Superior temporal gyrus (tissue), 1 donor: ENCODE measurements at regions not wholly inside any gene's neighbourhood (a gene's known extent, or its start where the extent isn't known, plus 50 kb on each side); places are given as distances from the start of the nearest gene placed in this dataset.
A peak's percentile ranks its signal among the peaks of the same experiment; 100 is the strongest.

Experiments
- DNase-seq: peaks from one replicate; pipeline ENCODE4 v3.0.0-alpha.2; 2016; ENCODE audit errors: extremely low spot score

DNA sequence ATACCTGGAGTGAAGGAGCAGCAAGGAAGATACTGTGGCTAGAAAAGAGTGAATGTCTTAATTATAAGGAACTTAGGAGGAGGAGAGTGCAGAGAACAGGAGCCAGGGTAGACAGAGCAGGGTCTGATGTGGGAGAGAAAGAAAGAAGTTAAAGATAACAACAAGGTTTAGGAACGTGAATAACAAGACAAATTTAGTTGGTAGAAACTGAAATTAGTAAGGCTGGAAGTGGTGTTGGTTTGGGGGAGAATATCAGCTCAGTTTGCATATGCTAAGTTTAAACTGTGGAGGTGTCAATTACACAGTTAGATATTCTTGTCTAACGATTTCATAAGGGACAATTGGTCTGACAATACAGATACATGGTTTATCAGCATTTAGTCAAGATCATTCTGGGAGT is 1123.7 kb upstream of the PABPC4L start:
- no peak for DNase-seq

DNA sequence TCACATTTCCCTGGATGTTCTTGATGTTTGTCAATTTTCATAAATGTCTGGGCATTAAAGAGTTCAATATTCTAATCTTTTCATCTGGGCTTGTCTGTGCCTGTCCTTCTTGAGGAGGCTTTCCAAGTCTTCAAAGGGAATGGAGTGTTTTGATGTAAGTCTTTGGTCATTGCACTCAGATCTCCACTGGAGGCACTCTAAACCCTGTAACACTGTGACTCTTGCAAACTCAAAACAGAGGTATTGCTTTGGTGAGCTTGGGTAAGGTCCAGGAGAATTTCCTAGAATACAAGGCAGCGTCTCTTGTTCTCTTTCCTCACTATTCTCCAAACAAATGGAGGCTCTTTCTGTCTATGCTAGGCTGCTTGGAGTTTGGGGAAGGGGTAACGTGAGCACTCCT is 1118.1 kb upstream of the PABPC4L start:
- no peak for DNase-seq

DNA sequence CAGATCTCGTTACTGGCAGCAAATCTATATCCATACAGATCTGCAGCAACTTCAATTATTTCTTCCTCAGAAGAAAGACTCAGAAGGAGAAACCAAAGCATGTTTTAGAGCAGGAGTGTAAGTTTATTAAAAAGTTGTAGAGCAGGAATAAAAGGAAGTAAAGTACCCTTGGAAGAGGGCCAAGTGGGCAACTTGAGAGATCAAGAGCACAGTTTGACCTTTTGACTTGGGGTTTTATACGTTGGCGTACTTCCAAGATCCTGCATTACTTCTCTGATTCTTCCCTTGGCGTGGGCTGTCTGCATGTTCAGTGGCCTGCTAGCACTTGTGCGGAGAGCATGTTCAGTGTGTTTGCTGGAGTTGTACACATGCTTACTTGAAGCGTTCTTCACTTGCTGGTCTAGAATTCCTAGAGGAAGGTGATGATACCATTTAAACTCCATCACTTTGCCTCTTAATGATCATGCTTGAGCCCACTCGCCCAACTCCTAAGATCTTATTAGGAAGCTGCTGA is 1114.7 kb upstream of the PABPC4L start:
- no peak for DNase-seq

DNA sequence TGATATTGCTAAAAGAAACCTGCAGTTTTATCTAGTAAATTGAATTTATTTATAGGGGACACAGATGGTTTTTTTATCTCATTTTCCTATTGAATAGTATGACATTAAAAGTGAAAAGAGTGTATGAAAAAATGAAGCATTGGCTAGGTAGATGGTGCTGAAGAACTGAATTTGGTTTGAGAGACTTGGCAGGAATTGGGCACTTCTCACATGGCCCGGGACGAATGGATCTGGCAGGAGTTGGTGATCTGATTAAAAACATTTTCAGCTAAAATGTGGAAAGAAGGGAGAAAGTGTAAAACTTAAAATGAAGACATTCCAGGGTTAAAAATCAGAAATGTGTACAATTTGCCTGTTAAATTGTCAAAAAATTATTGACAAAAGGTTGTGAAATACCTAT is 1088.5 kb upstream of the PABPC4L start:
- no peak for DNase-seq

DNA sequence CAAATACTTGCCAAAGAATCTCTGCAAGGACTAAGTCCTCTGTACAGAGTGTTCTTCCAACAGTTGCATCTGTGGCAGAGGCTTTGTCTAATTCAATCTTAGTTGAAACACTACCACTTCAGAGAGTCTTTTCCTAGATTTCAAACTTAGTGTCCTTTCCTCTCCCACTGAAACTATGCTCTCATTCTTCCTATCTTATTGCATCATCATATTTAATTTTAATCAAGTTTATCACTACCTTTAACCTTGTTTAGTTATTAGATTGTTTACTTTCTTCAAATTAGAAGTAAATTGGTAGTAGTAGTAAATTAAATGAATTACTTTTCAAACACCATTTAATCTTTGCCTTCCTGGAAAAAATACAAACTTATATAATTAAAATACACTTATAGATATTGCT is 1082.3 kb upstream of the PABPC4L start:
- DNase-seq: no peak

DNA sequence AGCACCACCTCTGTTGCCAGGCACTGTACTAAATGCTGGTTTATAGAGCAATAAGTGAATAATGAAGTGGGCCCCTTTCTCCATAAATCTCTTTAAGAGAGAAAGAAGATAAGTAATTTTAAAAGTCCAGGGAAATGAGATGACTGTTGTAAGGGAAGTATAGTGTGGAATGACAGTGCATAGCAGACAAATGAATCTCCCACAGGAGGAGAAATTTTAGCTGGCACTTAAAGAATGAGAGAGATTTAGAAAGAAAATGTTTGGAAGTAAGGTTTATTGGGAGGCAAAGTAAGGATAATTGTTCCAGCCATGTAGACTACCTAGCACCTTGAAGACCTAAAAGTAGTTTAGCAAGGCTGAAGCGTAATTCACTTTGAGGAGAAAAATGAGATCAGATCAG is 1081.1 kb upstream of the PABPC4L start:
- no peak for DNase-seq

DNA sequence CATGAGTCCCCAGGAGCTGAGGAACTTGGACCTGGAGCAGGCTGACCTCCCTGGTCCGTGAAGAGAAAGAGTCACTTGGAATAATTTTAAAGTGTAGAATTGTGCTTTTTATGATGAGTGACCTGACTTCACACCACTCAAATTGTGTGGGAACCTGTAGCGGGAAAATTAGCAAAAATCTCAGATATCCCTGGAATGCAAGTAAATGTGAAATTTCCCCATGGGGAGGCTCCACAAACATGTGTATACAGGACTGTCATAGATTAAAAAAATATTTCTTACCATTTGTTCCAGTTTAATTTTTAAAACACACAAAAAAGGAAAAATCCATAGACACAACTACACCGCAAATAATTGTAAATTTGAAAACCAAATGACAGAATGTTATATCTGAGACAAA is 1079.6 kb upstream of the PABPC4L start:
- DNase-seq: no peak

DNA sequence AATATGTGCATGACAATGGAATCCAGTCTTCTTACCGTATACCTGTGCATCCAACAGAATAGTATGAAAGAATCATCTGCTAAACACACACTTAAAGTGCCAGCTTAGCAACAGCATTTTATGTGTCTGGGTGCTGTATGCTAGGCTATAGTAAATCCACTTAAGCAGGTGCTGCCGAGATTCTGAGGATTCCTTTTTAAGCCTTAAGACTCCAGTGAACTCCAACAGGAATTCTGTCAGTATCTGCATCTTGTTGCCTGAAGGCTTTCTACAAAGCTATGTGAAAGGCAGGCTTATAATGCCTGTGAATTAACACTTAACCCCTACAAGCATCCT is 1076.4 kb upstream of the PABPC4L start:
- DNase-seq: no peak

DNA sequence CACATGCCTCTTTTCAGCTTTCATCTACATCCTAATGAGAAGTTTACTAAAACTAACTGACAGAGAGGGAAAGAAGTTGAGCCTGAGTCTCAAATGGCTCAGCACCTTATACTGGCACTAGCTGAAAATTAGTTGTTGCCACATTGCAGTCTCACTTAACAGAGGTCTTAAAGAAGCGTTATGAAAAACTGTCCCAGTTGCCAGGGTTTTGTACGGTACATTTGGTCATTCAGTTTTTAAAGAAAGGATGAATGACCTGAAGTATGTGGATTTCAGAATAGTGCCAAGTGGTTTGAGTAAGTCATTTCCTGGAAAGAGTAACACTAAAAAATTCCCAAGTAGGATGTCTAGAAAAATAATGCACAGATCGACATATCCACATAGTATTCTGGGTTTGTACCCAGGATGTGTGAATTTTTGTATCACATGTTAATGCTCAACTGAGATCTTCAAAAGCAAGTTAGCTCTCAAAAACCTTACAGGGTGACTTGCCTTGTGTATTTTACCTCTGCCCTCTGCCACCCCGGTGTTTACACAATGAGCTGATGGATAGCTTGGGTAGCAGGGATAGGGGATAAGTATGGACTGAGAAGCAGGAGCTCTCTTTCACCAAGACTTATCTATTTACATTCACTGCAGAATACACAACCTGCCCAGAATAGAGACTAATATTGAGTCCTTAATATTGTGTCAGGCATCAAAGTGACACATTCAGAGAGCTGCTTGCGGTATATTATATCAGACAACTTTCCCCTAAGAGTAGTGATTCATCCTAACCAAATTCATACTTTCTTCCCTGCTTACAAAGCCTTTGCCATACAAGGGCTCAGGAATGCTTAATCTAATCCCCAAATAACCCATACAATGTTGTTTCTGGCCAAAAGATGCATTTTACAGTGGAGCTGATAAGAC is 1075.7 kb upstream of the PABPC4L start:
- DNase-seq: no peak

DNA sequence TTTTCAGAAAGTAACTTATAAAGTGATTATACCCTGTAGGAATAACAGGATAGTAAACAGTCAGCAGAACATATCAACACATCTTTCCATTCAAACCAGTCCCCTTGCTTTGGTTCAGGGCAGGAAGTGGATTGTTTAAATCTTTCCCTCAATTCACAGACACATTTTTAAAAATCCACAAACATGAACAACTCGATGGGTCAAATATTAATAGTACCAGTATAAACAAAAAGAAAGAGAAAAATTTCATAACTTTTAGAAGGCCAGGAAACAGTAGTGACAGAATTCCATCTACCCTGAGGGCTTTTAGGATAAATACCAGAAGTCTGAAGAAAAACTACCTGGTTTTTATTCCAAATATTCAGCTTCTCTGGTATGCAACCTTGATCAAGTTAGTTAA is 1072.8 kb upstream of the PABPC4L start:
- DNase-seq: no peak

DNA sequence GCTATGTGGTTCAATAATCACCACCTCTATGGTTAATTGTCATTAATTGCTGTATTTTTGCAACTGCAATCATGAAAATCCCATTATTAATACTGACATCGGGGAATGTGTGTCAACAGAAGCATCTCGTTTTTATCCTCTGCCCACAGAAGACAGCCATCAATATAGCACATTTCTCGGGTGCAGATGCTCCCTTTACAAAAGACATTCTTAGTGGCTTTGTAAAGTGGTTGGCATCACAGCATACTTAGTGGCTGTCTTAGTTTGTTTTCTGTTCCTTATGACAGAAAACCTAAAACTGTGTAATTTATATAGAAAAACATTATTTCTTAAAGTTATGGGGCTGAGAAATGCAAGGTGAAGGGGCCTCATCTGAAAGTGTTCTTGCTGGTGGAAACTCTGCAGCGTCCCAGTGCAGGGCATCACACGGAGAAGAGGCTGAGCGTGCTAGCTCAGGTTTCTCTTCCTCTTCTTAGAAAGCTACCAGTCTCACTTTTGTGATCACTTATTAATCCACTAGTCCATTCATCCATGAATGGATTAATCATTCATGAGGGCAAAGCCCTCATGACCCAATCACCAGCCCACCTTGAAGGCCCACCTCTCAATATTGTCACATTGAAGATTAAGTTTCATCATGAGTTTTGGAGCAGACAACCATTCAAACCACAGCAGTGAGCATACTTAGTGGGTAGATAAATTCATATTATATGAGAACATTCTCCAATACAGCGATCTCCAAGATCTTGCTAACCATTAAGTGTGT is 1067.7 kb upstream of the PABPC4L start:
- DNase-seq: no peak

DNA sequence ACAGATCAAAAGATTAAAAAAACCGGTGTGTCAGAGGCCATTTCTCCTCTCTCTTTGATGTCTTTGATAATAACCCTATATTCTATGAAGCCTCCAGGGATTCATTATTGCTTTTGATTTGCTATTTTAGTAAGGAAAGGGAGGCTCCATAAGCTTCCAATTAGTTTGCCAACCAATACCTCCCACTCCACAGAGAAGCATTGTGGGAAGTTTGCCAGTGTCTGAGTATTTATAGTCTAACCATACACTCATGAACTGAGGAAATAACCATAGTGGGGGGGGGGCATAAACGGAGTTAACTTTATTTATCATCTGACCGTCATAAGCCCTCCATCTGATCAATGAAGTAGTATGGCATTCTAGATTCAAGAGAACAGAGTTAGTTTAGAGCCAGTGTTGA is 1066.8 kb upstream of the PABPC4L start:
- DNase-seq: no peak

DNA sequence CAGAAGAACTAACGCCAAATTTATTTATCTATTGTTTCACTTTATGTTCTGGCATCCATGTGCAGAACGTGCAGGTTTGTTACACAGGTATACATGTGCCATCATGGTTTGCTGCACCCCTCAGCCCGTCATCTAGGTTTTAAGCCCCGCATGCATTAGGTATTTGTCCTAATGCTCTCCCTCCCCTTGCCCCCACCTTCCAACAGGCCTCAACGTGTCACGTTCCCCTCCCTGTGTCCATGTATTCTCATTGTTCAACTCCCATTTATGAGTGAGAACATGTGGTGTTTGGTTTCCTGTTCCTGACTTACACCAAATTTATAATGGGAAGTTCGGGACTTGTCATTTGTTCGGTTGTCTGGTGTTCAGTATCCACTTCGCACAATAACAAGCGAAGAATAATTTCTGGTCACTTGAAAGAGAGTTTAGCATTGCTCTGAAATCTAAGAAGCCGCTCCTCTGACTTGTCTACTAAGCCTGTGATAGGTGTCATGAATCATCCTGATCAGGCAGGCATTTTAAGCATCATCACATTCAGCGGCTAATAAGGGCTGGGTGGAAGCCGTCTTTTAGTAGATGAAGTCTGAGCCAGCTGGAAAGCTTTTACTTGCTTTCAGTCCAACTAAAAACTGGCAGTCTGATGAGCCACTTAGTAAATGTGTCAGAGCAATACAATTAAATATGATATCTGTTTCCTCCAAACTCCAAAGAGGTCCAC is 1065.7 kb upstream of the PABPC4L start:
- DNase-seq: no peak

DNA sequence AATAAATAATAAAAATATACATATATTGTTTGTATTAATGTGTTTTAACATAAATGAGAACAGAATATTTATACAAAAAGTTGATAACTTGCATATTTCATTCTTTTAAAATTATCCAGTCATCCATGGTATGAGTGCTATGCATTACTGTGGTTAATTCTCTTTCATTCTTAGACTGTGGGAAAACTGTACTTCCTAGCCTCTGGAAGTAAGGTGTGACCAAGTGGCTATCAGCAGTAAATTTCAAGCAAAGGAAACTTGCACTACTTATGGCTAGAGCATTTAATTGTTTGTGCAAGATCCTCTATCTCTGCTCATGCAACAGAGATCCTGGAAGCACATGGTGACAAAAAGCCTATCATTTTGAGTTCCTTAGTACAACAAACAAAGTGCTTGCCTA is 1054.5 kb upstream of the PABPC4L start:
- DNase-seq: no peak

DNA sequence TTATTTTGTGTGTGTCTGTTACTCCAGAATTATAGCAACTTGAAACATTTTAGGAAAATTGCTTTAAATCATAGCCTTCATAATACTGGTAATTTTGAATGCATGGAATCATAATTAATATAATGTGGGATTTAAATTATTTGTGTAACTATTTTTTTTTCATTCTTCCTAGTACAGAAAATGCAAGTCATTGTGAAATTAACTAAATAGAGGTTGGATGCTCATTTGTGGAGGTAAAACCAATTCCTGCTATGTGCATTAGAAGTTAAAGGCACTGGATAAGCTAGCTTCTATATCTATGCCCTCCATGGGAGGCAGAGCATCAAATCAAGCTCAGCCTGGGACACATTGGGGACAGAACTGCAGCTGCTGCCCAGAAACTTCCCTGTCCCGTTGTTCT is 1048.5 kb upstream of the PABPC4L start:
- no peak for DNase-seq

DNA sequence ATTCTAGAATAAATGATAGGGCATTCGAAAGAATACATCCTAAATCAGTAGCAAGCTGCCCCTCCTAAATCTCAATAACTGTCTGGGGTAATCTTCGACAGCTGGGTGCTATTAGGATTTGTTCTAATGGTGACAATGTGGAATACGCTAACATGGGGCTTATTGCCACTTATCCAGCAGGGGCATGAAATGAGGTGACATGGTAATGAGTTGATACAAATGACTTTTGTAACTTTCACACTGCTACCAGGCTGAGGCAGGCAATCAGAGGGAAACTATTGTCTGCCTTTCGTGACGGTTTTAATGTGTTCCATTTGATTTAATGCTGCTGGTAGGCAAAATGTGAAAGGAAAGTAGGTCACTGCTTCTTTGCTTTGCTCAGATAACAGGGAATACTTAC is 1047.4 kb upstream of the PABPC4L start:
- DNase-seq: no peak

DNA sequence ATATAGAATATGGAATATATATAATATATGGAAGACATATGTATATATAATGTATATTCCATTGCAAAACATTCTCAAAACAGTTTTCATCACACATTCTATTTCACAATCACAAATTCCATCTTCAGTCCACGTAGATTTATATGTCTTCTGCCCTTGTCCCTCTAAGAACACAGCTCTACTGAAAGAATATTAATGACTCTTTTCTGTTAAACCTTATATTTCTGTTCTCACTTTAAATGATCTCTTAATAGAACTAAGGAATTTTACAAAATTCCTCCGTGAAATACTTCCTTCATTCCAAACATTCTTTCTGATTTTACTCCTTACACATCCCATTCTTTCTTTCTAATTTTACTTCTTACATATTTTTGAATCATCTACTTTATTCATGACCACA is 1043.1 kb upstream of the PABPC4L start:
- no peak for DNase-seq

DNA sequence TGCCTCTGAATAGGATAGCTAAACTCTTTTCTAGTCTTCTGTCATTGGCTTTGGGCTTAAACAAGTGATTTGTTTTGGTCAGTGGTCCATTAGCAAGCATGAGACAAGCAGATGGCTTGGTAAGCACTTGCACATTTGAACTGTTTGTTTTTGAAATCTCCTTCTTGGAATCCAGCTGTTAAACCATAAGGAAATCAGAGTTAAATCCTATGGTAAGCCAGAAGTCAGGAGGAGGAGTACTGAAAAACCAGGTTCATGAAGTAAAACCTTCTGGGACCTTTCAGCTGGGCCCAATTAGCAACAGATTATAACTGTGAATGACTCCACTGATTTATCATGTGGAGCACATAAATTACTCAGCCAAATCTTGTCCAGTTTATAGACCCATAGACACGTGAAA is 1042.5 kb upstream of the PABPC4L start:
- DNase-seq: no peak

DNA sequence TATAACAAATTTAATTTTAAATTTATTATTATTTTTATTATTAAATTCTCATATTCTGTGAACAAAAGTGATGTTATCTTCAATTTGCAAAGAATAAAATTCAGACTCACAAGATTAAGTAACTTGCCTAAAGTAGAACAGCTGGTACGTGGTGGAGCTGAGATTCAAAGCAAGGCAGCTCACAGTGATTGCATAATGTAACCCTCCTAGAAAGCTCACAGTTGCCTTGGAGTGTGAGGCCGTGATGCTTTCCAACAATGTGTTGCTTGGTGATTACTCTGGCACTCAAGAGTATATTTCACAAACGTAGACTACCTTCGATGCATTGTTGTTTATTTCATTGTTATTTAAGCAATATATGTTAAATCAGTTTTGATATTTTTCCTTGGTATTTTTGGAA is 1039.2 kb upstream of the PABPC4L start:
- peak; percentile 65 for DNase-seq

DNA sequence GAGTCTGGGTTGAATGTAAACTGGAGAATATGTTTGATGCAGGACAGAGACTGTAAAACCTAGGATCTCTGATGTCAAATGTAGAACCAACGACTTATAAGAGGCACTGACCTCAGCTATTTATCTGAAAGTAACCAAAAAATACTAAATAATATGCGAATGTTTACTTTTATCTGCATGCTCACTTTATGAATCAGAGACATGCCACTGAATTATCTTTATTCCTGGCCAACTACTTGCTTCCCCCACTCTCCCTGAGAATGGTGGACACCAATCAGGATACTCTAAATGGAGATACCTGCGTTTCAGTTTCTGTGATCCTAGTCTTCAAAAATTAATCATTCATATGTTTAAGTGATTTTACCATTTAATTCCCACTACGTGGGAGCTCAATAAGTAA is 1038.4 kb upstream of the PABPC4L start:
- DNase-seq: no peak

DNA sequence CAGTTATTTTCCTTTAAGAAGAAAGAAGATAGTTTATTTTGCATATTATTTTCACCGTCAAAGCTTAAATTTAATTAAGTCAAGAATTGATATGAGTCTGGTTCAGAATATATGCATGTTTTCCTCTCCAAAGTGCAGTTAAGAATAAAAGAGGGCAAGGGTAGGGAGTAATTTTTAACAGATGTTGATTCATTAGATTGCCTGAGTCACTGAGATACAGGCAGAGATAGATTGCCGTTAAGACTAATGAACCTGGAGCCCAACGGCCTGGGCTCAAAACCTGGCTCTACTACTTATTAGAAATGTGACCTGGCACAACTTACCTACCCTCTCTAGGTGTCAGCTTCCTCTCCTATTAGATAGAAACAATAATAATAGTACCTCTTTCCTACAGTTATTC is 1037.4 kb upstream of the PABPC4L start:
- DNase-seq: no peak

DNA sequence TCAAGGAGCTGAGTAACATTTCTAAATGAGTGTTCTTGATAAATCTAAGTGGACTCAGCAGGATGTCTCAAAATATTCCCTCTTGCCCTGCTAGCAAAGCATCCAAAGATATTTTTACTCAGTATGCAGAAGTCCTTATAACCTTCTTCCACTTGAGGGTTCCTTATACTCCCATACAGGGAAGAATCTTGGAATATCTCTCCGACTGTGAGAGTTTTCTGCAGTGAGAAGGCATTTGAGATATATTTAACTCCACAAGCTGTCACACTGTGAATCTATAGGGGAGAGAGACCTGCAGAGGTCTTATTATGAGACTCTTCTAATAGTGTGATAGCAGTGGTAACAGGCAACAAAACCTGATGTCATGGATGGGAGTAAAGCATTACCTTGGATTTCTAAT is 1034.5 kb upstream of the PABPC4L start:
- DNase-seq: peak; percentile 27

DNA sequence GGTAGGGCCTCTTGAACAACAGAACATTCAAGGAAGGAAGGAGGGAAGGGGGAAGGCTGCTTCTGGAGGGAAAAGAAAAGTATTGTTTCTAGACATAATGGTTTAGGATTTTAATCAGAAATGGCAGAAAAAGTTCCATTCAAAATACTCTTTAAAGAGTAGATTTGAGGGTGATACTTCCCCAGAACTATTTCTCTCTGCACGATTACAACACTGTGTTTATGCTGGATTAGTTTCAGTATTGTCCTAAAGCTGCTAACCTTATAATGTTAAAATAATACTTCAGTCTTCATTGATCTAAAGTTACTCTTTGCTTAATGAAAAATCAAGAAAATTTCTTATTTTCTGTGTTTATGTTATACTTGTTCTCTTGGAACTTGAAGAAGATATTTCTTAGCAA is 1026.3 kb upstream of the PABPC4L start:
- no peak for DNase-seq
